K562 (cell line): ENCODE measurements at regions not wholly inside any gene's neighbourhood (a gene's known extent, or its start where the extent isn't known, plus 50 kb on each side); places are given as distances from the start of the nearest gene placed in this dataset.

Experiments used
- ATF2 ChIP-seq: sonication (generic); formaldehyde crosslinking; IDR thresholded peaks from 2 replicates; pipeline ENCODE4 v1.8.1; 2022; ENCODE audit warnings: missing genetic modification reagents
- JUN ChIP-seq, 2 experiments: sonication (generic) in 1 of 2; formaldehyde crosslinking in 1 of 2; IDR thresholded peaks; 2 replicates each; pipeline versions ENCODE4 v1.6.1 to v1.8.0; 2012 to 2022; ENCODE audit warnings: borderline replicate concordance in 2 of 2, mild to moderate bottlenecking in 2 of 2, improper control_type of control experiment in 1 of 2, low read depth in 1 of 2, low read length in 1 of 2, missing genetic modification reagents in 1 of 2
- NR2F6 ChIP-seq: fragments of 450-650 bp; formaldehyde crosslinking; IDR thresholded peaks from 2 replicates; pipeline ENCODE4 v1.4.0; 2020; ENCODE audit warnings: mild to moderate bottlenecking
- NRF1 ChIP-seq, 2 experiments: fragments of 450-650 bp; IDR thresholded peaks in 1 of 2; conservative IDR thresholded peaks in 1 of 2; 2 replicates each; pipeline ENCODE4 v1.6.1; 2014; ENCODE audit warnings: mild to moderate bottlenecking in 2 of 2
- RBM14 ChIP-seq: fragments of 200-400 bp; formaldehyde crosslinking; IDR thresholded peaks from 2 replicates; pipeline ENCODE4 v1.6.1; 2018; ENCODE audit warnings: low read depth, mild to moderate bottlenecking, low read length, moderate library complexity, borderline replicate concordance; ENCODE audit not compliant: insufficient read depth
- SIX5 ChIP-seq, 2 experiments: IDR thresholded peaks; 2 replicates each; pipeline ENCODE4 v1.6.1; 2011; ENCODE audit warnings: low read length in 2 of 2, borderline replicate concordance in 1 of 2, low read depth in 1 of 2, mild to moderate bottlenecking in 1 of 2, moderate library complexity in 1 of 2; ENCODE audit not compliant: insufficient read depth in 1 of 2
- XRCC4 ChIP-seq: IDR thresholded peaks from one replicate; pipeline ENCODE4 v1.6.1; 2011; ENCODE audit not compliant: insufficient read depth, insufficient read length; ENCODE audit errors: extremely low read depth
- ZBTB2 ChIP-seq: fragments of 450-650 bp; IDR thresholded peaks from 2 replicates; pipeline ENCODE4 v1.6.1; 2016; ENCODE audit warnings: antibody characterized with exemption
- ZNF316 ChIP-seq: fragments of 450-650 bp; IDR thresholded peaks from 2 replicates; pipeline ENCODE4 v1.6.1; 2016
- ZNF644 ChIP-seq: fragments of 200-800 bp; sonication (Bioruptor generic); IDR thresholded peaks from 2 replicates; pipeline ENCODE4 v1.6.1; 2016; ENCODE audit warnings: low read depth, missing genetic modification characterization, missing compliant biosample characterization

GRCh38 chr2:204306667-204307066, 238.6 kb upstream of the PARD3B start (continued):
- no peak for TF ChIP-seq ATF2 (CRISPR knock-in tag)
- TF ChIP-seq RBM14, result no peak
- no peak for TF ChIP-seq ZNF644 (tag)
- no peak for TF ChIP-seq ZBTB2
- no peak for TF ChIP-seq XRCC4
- TF ChIP-seq JUN (IDR thresholded peaks at IDR 0.05; ENCODE audit: borderline replicate concordance, low read depth, low read length), result no peak
- TF ChIP-seq JUN (CRISPR knock-in tag; IDR thresholded peaks at IDR 0.05; ENCODE audit: borderline replicate concordance), result no peak
- TF ChIP-seq NR2F6 (CRISPR knock-in tag), result no peak
- no peak for TF ChIP-seq SIX5 (IDR thresholded peaks at IDR 0.05; ENCODE audit: borderline replicate concordance in 1 of 2, insufficient read depth in 1 of 2, low read depth in 1 of 2, low read length in 2 of 2)
- peak; percentile 65 for TF ChIP-seq ZNF316
- no peak for TF ChIP-seq NRF1 (conservative IDR thresholded peaks at IDR 0.05 in 1 of 2, IDR thresholded peaks at IDR 0.05 in 1 of 2)
- TF ChIP-seq, all 486 proteins: peak for 5
